RWPE1 (cell line): ENCODE measurements at regions not wholly inside any gene's neighbourhood (a gene's known extent, or its start where the extent isn't known, plus 50 kb on each side); places are given as distances from the start of the nearest gene placed in this dataset.
"Not testable (repeated sequence)": the region's sequence is repeated elsewhere in the genome, so short reads cannot be mapped to it uniquely, and the experiment has no call there.

Experiments
- CTCF ChIA-PET: fragments of 350-600 bp; sonication (Branson Sonifier 250); formaldehyde crosslinking; extraction: SDS; loops from one replicate; lab custom pipeline; 2021; lab: Yijun Ruan, JAX
- POLR2A ChIA-PET: fragments of 400-600 bp; formaldehyde crosslinking; extraction: SDS; loops from one replicate; lab custom pipeline; 2020; ENCODE audit warnings: antibody characterized with exemption; ENCODE audit not compliant: low non-redundant PET; lab: Yijun Ruan, JAX
- DNase-seq: peaks from one replicate; pipeline ENCODE4 v3.0.0; 2012; ENCODE audit warnings: low spot score
- H3K27ac ChIP-seq: fragments of 450-650 bp; 2 replicates; pipeline ENCODE4 v1.5.1; 2017
- CTCF ChIP-seq: fragments of 450-650 bp; conservative IDR thresholded peaks from 2 replicates; pipeline ENCODE4 v1.5.1; 2017; ENCODE audit warnings: low read depth, mild to moderate bottlenecking

GRCh38 chr3:107458871-107459270, 63.9 kb upstream of the BBX start:
- no peak overlapping the region for H3K27ac ChIP-seq
- no peak for DNase-seq
- ChIA-PET CTCF (interaction anchor here (0.8 kb wide), 1 partner anchor 9 kb away, joined by 3 read pairs; no protein-coding TSS in a partner anchor), POLR2A (no interaction called here)
- no peak for TF ChIP-seq CTCF

- POLR2A ChIA-PET: no interaction called here
- CTCF ChIA-PET: no interaction called here
- no peak overlapping the region for H3K27ac ChIP-seq
- no peak for DNase-seq
- no peak for TF ChIP-seq CTCF
Observed at GRCh38 chr3:107461721-107462120, 61.0 kb upstream of the BBX start.

DNA sequence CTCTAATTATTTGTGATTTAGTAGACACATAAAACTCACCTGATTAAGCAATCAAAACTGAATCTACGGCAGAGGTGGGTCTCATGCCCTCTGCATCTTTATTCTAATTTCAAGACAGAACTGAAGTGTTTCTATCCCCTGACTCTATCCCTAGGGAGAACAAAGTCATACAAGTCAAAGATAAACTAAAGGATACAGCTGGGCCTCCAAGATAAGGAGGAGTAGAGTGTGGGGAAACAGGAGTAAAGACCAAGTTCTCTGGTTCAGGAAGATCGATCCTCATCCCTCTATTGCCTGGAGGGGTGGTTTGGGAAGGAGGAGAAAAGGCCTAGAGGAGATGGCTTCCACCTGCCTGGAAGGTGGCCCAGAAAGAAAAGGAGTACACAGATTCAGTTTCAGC, 58.7 kb upstream of the BBX start:
- CTCF ChIA-PET: no interaction called here
- no peak for TF ChIP-seq CTCF
- no peak overlapping the region for H3K27ac ChIP-seq
- POLR2A ChIA-PET: no interaction called here
- no peak for DNase-seq

GRCh38 chr3:107465064-107465631, 57.6 kb upstream of the BBX start:
- no peak for TF ChIP-seq CTCF
- POLR2A ChIA-PET: no interaction called here
- no peak for DNase-seq
- CTCF ChIA-PET: no interaction called here
- H3K27ac ChIP-seq: no peak overlapping the region

DNA sequence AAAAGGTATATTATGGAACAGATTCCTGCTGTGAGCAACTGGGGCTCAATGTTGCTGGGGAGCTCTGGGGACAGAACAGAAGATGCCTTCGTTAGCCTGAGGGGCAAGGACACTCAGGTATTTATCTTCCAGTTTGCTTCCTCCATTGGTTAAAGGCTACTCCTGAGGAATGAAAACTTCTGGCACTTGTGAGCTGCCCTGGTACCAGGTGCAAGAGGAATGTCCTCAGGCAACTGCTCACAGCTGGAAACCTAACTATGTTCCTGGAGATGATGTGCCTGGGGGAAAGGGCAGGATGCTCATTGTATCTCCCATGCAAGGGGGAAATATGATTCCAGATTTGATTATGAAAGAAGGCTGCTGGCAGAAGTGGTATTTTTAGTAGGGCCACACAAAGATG, 54.0 kb upstream of the BBX start:
- TF ChIP-seq CTCF: no peak
- CTCF ChIA-PET: interaction anchor here (1.0 kb wide), 1 partner anchor 10 kb away, joined by 3 read pairs; no protein-coding TSS in a partner anchor
- no peak overlapping the region for H3K27ac ChIP-seq
- DNase-seq: no peak
- POLR2A ChIA-PET: no interaction called here

DNA sequence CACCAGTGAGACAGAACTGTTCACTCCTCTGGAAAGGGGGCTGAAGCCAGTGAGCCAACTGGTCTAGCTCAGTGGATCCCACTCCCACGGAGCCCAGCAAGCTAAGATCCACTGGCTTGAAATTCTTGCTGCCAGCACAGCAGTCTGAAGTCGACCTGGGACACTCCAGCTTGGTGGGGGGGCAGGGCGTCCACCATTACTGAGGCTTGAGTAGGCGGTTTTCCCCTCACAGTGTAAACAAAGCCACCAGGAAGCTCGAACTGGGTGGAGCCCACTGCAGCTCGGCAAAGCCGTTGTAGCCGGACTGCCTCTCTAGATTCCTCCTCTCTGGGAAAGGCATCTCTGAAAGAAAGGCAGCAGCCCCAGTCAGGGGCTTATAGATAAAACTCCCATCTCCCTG, 52.3 kb upstream of the BBX start:
- DNase-seq, H3K27ac ChIP-seq, POLR2A ChIA-PET: not testable (repeated sequence)
- CTCF ChIA-PET: interaction anchor here (0.6 kb wide), 1 partner anchor 406 kb away, joined by 3 read pairs; no protein-coding TSS in a partner anchor
